SK-N-SH (cell line): ENCODE measurements at regions not wholly inside any gene's neighbourhood (a gene's known extent, or its start where the extent isn't known, plus 50 kb on each side); places are given as distances from the start of the nearest gene placed in this dataset.
A peak's percentile ranks its signal among the peaks of the same experiment; 100 is the strongest.

Experiments used
- CTCF ChIA-PET: fragments of 300-600, 350-600 bp; formaldehyde crosslinking; extraction: SDS; loops from one replicate; lab custom pipeline; 2021; lab: Yijun Ruan, JAX
- POLR2A ChIA-PET: fragments of 350-600 bp; sonication (Branson Sonifier 250); formaldehyde crosslinking; extraction: SDS; loops from one replicate; lab custom pipeline; 2020; ENCODE audit warnings: antibody characterized with exemption, inconsistent platforms; lab: Yijun Ruan, JAX
- DNase-seq: peaks from one replicate; pipeline ENCODE4 v3.0.0; 2012
- H2AFZ ChIP-seq: fragments of 200-600 bp; sonication (generic); 2 replicates; pipeline ENCODE4 v1.8.1; 2016; ENCODE audit warnings: antibody characterized with exemption, mild to moderate bottlenecking, low read depth
- H3F3A ChIP-seq: fragments of 200-600 bp; sonication (generic); replicated peaks from 2 replicates; pipeline ENCODE3; 2016; ENCODE audit warnings: antibody characterized with exemption, mild to moderate bottlenecking; ENCODE audit not compliant: insufficient read depth
- H3K27ac ChIP-seq, 2 experiments: fragments of 200-500 bp in 1 of 2; fragments of 200-600 bp in 1 of 2; sonication (Bioruptor generic) in 1 of 2; sonication (generic), shearing (Covaris generic) in 1 of 2; 2 replicates each; pipeline versions ENCODE4 v1.5.1 to v1.6.1; 2014 to 2016; ENCODE audit warnings: low read depth in 2 of 2, inconsistent platforms in 1 of 2, low read length in 1 of 2, mild to moderate bottlenecking in 1 of 2, mixed read lengths in 1 of 2
- H3K27me3 ChIP-seq: fragments of 200-600 bp; sonication (generic), shearing (Covaris generic); 2 replicates; pipeline ENCODE4 v1.6.1; 2016; ENCODE audit warnings: mixed run types; ENCODE audit not compliant: insufficient read depth
- H3K36me3 ChIP-seq, 2 experiments: fragments of 200-500 bp in 1 of 2; fragments of 200-600 bp in 1 of 2; sonication (Bioruptor generic) in 1 of 2; sonication (generic) in 1 of 2; replicated peaks in 1 of 2; 2 replicates each; pipeline versions ENCODE3 to v1.5.1; 2014 to 2016; ENCODE audit warnings: low read length in 1 of 2, mild to moderate bottlenecking in 1 of 2; ENCODE audit not compliant: insufficient read depth in 2 of 2, control insufficient read depth in 1 of 2
- H3K4me1 ChIP-seq, 2 experiments: fragments of 200-500 bp in 1 of 2; fragments of 200-600 bp in 1 of 2; sonication (Bioruptor generic) in 1 of 2; sonication (generic), shearing (Covaris generic) in 1 of 2; 2 replicates each; pipeline versions ENCODE4 v1.5.1 to v1.6.1; 2014 to 2016; ENCODE audit warnings: low read depth in 1 of 2, low read length in 1 of 2, mixed run types in 1 of 2; ENCODE audit not compliant: insufficient read depth in 2 of 2, control insufficient read depth in 1 of 2
- H3K4me2 ChIP-seq: fragments of 200-600 bp; sonication (generic), shearing (Covaris generic); 2 replicates; pipeline ENCODE4 v1.6.1; 2017; ENCODE audit warnings: mixed run types
- H3K4me3 ChIP-seq, 2 experiments: fragments of 200-500 bp in 1 of 2; fragments of 200-600 bp in 1 of 2; sonication (Bioruptor generic) in 1 of 2; sonication (generic), shearing (Covaris generic) in 1 of 2; 2 replicates each; pipeline versions ENCODE4 v1.5.1 to v1.8.1; 2014 to 2016; ENCODE audit warnings: low read depth in 2 of 2, inconsistent platforms in 1 of 2, low read length in 1 of 2, mild to moderate bottlenecking in 1 of 2, mixed read lengths in 1 of 2, moderate library complexity in 1 of 2
- H3K79me2 ChIP-seq: fragments of 200-600 bp; sonication (generic); 2 replicates; pipeline ENCODE4 v1.8.1; 2017; ENCODE audit warnings: mild to moderate bottlenecking; ENCODE audit not compliant: insufficient read depth
- H3K9ac ChIP-seq: fragments of 200-600 bp; sonication (generic); 2 replicates; pipeline ENCODE4 v1.6.1; 2017; ENCODE audit warnings: mixed run types
- H3K9me2 ChIP-seq: fragments of 200-600 bp; sonication (generic); 2 replicates; pipeline ENCODE4 v1.6.1; 2017; ENCODE audit warnings: mixed run types
- H3K9me3 ChIP-seq: fragments of 200-600 bp; sonication (generic); 2 replicates; pipeline ENCODE4 v1.6.1; 2017; ENCODE audit warnings: mixed run types, mild to moderate bottlenecking, moderate library complexity
- H4K20me1 ChIP-seq: fragments of 200-600 bp; sonication (generic); 2 replicates; pipeline ENCODE4 v1.6.1; 2017; ENCODE audit warnings: mild to moderate bottlenecking, mixed run types; ENCODE audit not compliant: insufficient read depth
- FOXM1 ChIP-seq: IDR thresholded peaks from 2 replicates; pipeline ENCODE4 v1.4.0; 2012; ENCODE audit warnings: low read depth, mild to moderate bottlenecking
- JUND ChIP-seq: IDR thresholded peaks from 2 replicates; pipeline ENCODE4 v1.4.0; 2012
- NRF1 ChIP-seq: IDR thresholded peaks from 2 replicates; pipeline ENCODE4 v1.6.1; 2012; ENCODE audit warnings: low read depth, mild to moderate bottlenecking, low read length
- RAD21 ChIP-seq: IDR thresholded peaks from 2 replicates; pipeline ENCODE4 v1.6.1; 2012; ENCODE audit warnings: mild to moderate bottlenecking, low read length
- WGBS: methylation state at CpG from one replicate; pipeline ENCODE4 v1.1.6; 2017; ENCODE audit warnings: low lambda C conversion rate; 5-methylcytosine and 5-hydroxymethylcytosine counted together
- TF ChIP-seq, protein P1 (sequence below): IDR thresholded peaks from 2 replicates; pipeline ENCODE4 v1.6.1; 2012; ENCODE audit warnings: mild to moderate bottlenecking, low read depth, low read length, moderate library complexity
- TF ChIP-seq, protein P2 (sequence below): IDR thresholded peaks from 2 replicates; pipeline ENCODE4 v1.4.0; 2012; ENCODE audit warnings: low read depth

DNA sequence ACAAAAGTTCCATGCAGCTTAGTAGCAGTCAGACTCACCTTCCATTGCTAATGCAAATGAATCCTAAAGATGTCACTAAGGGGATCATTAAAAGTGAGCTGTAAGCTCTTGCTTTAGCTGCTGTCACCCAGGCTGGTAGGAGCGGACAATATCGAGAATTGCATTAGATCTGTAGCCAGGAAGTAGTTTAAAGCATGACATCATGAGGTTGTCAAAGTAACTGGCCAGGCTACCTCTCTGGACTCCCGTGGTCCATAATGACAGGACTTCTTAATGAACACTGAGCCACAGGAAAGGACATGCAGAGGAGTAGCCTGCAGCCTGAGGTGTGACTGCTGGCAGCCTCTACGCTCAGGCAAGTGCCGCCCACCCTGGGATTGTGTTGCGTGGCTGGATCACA lies 522.3 kb upstream of the NBEA start:
- H3K27me3 ChIP-seq = no peaks in the 10 kb centered on the region
- H3K9ac ChIP-seq = no peak overlapping the region
- peak overlapping the region in 1 of 2 experiments; percentile 92; a peak in 2 of 4 replicates for H3K27ac ChIP-seq
- CTCF ChIA-PET = interaction anchor here (1.1 to 1.2 kb wide), 3 partner anchors 8 to 607 kb away, joined by 3 read pairs; no protein-coding TSS in a partner anchor
- H3K36me3 ChIP-seq = no peaks in the 10 kb centered on the region
- TF ChIP-seq FOXM1 = no peak
- no peak for TF ChIP-seq NRF1
- no peak for TF ChIP-seq RAD21
- no peak overlapping the region for H3K4me3 ChIP-seq
- DNase-seq = peak; percentile 8
- 76% methylated on average over 4 of the region's 6 CpGs for WGBS
- H3K4me1 ChIP-seq = peaks cover 0 to 23% of the 10 kb centered on the region in 2 experiments; a peak in 2 of 4 replicates
- H3K79me2 ChIP-seq = no peaks in the 10 kb centered on the region
- POLR2A ChIA-PET = interaction anchor here (1.2 kb wide), 1 partner anchor 195 kb away, joined by 3 read pairs; no protein-coding TSS in a partner anchor
- no peak overlapping the region for H3K4me2 ChIP-seq
- H3F3A ChIP-seq = no peaks in the 10 kb centered on the region
- no peaks in the 10 kb centered on the region for H3K9me3 ChIP-seq
- no peak overlapping the region for H2AFZ ChIP-seq
- H4K20me1 ChIP-seq = no peaks in the 10 kb centered on the region
- no peaks in the 10 kb centered on the region for H3K9me2 ChIP-seq

DNA sequence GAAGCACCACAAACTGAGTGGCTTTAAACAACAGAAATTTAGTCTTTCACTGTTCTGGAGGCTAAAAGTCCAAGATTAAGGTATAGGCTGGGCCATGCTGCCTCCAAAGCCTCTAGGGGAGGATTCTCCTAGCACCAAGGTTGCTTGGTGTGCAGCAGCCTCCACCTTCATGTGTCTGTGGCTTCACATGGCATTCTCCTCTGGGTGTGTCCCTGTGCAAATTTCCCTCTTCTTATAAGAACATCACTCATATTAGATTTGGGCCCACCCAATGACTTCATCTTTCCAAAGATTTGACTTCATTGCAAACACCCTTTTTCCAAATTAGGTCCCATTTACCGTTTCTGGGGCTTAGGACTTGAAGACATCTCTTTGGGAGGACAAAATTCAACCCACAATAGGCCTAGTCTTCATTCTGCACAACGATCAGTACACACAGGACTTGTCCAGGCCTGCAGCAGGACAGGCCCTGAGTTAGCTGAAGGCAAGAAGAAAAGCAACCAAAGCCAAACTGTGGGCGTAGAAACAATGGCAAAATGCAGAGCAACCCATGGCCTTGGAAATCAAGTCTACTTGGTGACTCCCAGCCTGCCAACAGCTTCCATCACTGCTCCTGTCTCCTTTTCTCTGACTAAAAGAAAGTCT lies 521.2 kb upstream of the NBEA start:
- CTCF ChIA-PET = interaction anchor here (0.6 kb wide), 1 partner anchor 31 kb away, joined by 4 read pairs; no protein-coding TSS in a partner anchor
- no peaks in the 10 kb centered on the region for H3K36me3 ChIP-seq

More for the DNA sequence above, 521.2 kb upstream of the NBEA start:
- WGBS = 86% methylated on average over 3 of the region's 3 CpGs
- no peaks in the 10 kb centered on the region for H3F3A ChIP-seq
- DNase-seq = no peak
- no peaks in the 10 kb centered on the region for H3K9me3 ChIP-seq
- H2AFZ ChIP-seq = no peak overlapping the region
- H3K27ac ChIP-seq = no peak overlapping the region
- H3K79me2 ChIP-seq = no peaks in the 10 kb centered on the region
- no peaks in the 10 kb centered on the region for H3K27me3 ChIP-seq
- H3K4me1 ChIP-seq = peaks cover 0 to 33% of the 10 kb centered on the region in 2 experiments; a peak in 2 of 4 replicates
- TF ChIP-seq JUND = no peak
- TF ChIP-seq, protein P1, sequence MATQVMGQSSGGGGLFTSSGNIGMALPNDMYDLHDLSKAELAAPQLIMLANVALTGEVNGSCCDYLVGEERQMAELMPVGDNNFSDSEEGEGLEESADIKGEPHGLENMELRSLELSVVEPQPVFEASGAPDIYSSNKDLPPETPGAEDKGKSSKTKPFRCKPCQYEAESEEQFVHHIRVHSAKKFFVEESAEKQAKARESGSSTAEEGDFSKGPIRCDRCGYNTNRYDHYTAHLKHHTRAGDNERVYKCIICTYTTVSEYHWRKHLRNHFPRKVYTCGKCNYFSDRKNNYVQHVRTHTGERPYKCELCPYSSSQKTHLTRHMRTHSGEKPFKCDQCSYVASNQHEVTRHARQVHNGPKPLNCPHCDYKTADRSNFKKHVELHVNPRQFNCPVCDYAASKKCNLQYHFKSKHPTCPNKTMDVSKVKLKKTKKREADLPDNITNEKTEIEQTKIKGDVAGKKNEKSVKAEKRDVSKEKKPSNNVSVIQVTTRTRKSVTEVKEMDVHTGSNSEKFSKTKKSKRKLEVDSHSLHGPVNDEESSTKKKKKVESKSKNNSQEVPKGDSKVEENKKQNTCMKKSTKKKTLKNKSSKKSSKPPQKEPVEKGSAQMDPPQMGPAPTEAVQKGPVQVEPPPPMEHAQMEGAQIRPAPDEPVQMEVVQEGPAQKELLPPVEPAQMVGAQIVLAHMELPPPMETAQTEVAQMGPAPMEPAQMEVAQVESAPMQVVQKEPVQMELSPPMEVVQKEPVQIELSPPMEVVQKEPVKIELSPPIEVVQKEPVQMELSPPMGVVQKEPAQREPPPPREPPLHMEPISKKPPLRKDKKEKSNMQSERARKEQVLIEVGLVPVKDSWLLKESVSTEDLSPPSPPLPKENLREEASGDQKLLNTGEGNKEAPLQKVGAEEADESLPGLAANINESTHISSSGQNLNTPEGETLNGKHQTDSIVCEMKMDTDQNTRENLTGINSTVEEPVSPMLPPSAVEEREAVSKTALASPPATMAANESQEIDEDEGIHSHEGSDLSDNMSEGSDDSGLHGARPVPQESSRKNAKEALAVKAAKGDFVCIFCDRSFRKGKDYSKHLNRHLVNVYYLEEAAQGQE = no peak
- TF ChIP-seq, protein P2, sequence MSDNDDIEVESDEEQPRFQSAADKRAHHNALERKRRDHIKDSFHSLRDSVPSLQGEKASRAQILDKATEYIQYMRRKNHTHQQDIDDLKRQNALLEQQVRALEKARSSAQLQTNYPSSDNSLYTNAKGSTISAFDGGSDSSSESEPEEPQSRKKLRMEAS = no peak
- no peak overlapping the region for H3K4me2 ChIP-seq
- POLR2A ChIA-PET = no interaction called here
- H3K9me2 ChIP-seq = no peaks in the 10 kb centered on the region
- no peak overlapping the region for H3K4me3 ChIP-seq
- no peaks in the 10 kb centered on the region for H4K20me1 ChIP-seq
- no peak overlapping the region for H3K9ac ChIP-seq
